K562 (cell line): ENCODE measurements at regions not wholly inside any gene's neighbourhood (a gene's known extent, or its start where the extent isn't known, plus 50 kb on each side); places are given as distances from the start of the nearest gene placed in this dataset.

ENCODE experiments used
- ATAC-seq: fragments of 200-7000 bp; cut with Tn5 transposase; 3 replicates; pipeline ENCODE4 v1.9.1; 2020; ENCODE audit warnings: moderate library complexity
- BruUV-seq: library from RNA; stranded (reverse); fragments of 400-500 nt; replicated peaks from 2 replicates; lab custom pipeline; 2021; lab: Mats Ljungman, UMichigan
- CTCF ChIA-PET: fragments of 300-600 bp; formaldehyde crosslinking; extraction: SDS; loops from one replicate; lab custom pipeline; 2021; ENCODE audit warnings: low intra/inter-chr PET ratio; lab: Yijun Ruan, JAX
- POLR2A ChIA-PET: fragments of 300-600, 350-650 bp; sonication (Branson Sonifier 250); formaldehyde crosslinking; extraction: SDS; loops from one replicate; lab custom pipeline; 2021; ENCODE audit warnings: antibody characterized with exemption, inconsistent platforms; lab: Yijun Ruan, JAX
- DNase-seq, 4 experiments: peaks; one replicate each; pipeline versions ENCODE4 v3.0.0 to v3.0.0-alpha.2; 2011 to 2018; ENCODE audit warnings: low spot score in 3 of 4, mixed read lengths in 3 of 4; ENCODE audit errors: extremely low read depth in 1 of 4
- FAIRE-seq: peaks from 2 replicates; lab custom pipeline; 2011; peaks lifted over from hg19 to GRCh38; lab: Jason Lieb, UNC
- H2AFZ ChIP-seq: 2 replicates; pipeline ENCODE4 v1.6.0; 2011; ENCODE audit warnings: low read depth, low read length, control low read depth, inconsistent platforms
- H3K27ac ChIP-seq: fragments of 200-600 bp; 3 replicates; pipeline ENCODE4 v1.8.0; 2011; ENCODE audit warnings: low read depth, mild to moderate bottlenecking, control low read depth, inconsistent platforms, low read length, moderate library complexity, mixed read lengths; ENCODE audit errors: extremely low read depth
- H3K27me3 ChIP-seq, 2 experiments: fragments of 300-600 bp in 1 of 2; 2 replicates in 1 of 2; 3 replicates in 1 of 2; pipeline versions ENCODE4 v1.6.0 to v1.8.0; 2011; ENCODE audit warnings: inconsistent platforms in 2 of 2, low read length in 2 of 2, mild to moderate bottlenecking in 1 of 2, mixed read lengths in 1 of 2, moderate library complexity in 1 of 2; ENCODE audit not compliant: control insufficient read depth in 2 of 2, insufficient read depth in 2 of 2
- H3K36me3 ChIP-seq: fragments of 300-600 bp; 3 replicates; pipeline ENCODE4 v1.8.0; 2011; ENCODE audit warnings: mild to moderate bottlenecking, low read length, inconsistent platforms; ENCODE audit not compliant: control insufficient read depth, insufficient read depth
- H3K4me1 ChIP-seq, 2 experiments: fragments of 200-600 bp in 1 of 2; replicated peaks in 1 of 2; 2 replicates in 1 of 2; 3 replicates in 1 of 2; pipeline versions ENCODE4 v1.5.1 to v1.8.0; 2011; ENCODE audit warnings: inconsistent platforms in 2 of 2, low read length in 2 of 2, mild to moderate bottlenecking in 1 of 2, mixed read lengths in 1 of 2, moderate library complexity in 1 of 2; ENCODE audit not compliant: control insufficient read depth in 2 of 2, insufficient read depth in 2 of 2
- H3K4me2 ChIP-seq: 2 replicates; pipeline ENCODE4 v1.6.1; 2011; ENCODE audit warnings: low read length, control low read depth, inconsistent platforms, mixed read lengths; ENCODE audit not compliant: insufficient read depth
- H3K4me3 ChIP-seq: fragments of 200-600 bp; sonication (generic), shearing (Covaris generic); 2 replicates; pipeline ENCODE4 v1.5.1; 2016; ENCODE audit warnings: control low read depth, inconsistent platforms
- H3K79me2 ChIP-seq: fragments of 200-600 bp; 3 replicates; pipeline ENCODE4 v1.8.0; 2011; ENCODE audit warnings: low read length, inconsistent platforms; ENCODE audit not compliant: control insufficient read depth, insufficient read depth
- H3K9ac ChIP-seq, 2 experiments: 2 replicates each; pipeline versions ENCODE4 v1.6.0 to v1.6.1; 2011; ENCODE audit warnings: low read depth in 2 of 2, low read length in 2 of 2, control low read depth in 1 of 2, inconsistent platforms in 1 of 2, mild to moderate bottlenecking in 1 of 2, mixed read lengths in 1 of 2; ENCODE audit not compliant: insufficient read depth in 1 of 2
- H3K9me1 ChIP-seq: one replicate; pipeline ENCODE4 v1.6.0; 2011; ENCODE audit warnings: inconsistent platforms, mild to moderate bottlenecking, low read length, moderate library complexity; ENCODE audit not compliant: control insufficient read depth, insufficient read depth
- H3K9me3 ChIP-seq: replicated peaks from 2 replicates; pipeline ENCODE4 v1.5.1; 2011; ENCODE audit warnings: low read depth, low read length, inconsistent platforms; ENCODE audit not compliant: control insufficient read depth, insufficient read depth
- H4K20me1 ChIP-seq: replicated peaks from 2 replicates; pipeline ENCODE4 v1.6.1; 2011; ENCODE audit warnings: low read length, inconsistent platforms, mixed read lengths; ENCODE audit not compliant: control insufficient read depth, insufficient read depth
- ZZZ3 ChIP-seq: fragments of 450-650 bp; IDR thresholded peaks from 2 replicates; pipeline ENCODE4 v1.6.1; 2016; ENCODE audit warnings: antibody characterized with exemption, mild to moderate bottlenecking, moderate library complexity
- WGBS: fragments of 100-300 bp; shearing (Covaris generic); methylation state at CpG from one replicate; pipeline ENCODE4 v1.1.6; 2016; ENCODE audit warnings: low coverage, mixed read lengths; ENCODE audit not compliant: insufficient coverage; ENCODE audit errors: missing lambda C conversion rate; 5-methylcytosine and 5-hydroxymethylcytosine counted together
- in situ Hi-C: fragments of 300-500 bp; cut with MboI; formaldehyde crosslinking; loops from 4 replicates; pipeline ENCODE4 v1.15.0; 2018; ENCODE audit warnings: inconsistent platforms, mixed read lengths
- intact Hi-C: fragments of 100-400 bp; cut with micrococcal nuclease; formaldehyde crosslinking; loops from 2 replicates; pipeline ENCODE4 v1.14.2; 2022
- TF ChIP-seq, protein P1 (sequence below), 2 experiments: fragments of 450-650 bp in 1 of 2; sonication (generic) in 1 of 2; formaldehyde crosslinking in 1 of 2; IDR thresholded peaks; 2 replicates each; pipeline versions ENCODE4 v1.7.1 to v1.9.0; 2016 to 2022; ENCODE audit warnings: inconsistent platforms in 1 of 2, mild to moderate bottlenecking in 1 of 2, missing genetic modification reagents in 1 of 2

DNA sequence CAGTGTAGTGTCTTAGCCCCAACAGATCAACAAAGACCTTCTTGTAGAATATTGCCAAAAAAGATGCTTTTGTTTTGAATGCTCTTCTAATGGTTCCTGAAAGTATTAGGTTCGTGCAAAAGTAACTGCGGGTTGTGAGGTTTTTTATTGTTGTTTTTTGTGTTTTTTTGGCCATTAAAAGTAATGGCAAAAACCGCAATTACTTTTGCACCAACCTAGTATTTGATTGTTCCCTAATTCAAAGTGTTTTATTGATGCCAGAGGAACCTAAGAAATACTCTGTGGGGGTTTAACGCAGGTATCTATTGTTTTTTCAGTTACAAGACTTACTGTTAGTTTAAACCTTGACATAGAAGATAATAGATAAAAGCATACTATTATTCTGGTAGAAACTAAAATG is 150.8 kb upstream of the DAAM1 start:
- H3K27me3 ChIP-seq: no peaks in the 10 kb centered on the region
- DNase-seq (no peak), ATAC-seq (no peak), FAIRE-seq (no peak)
- no peaks in the 10 kb centered on the region for H3K4me1 ChIP-seq
- no peak overlapping the region for H3K27ac ChIP-seq
- H3K4me2 ChIP-seq: no peak overlapping the region
- BruUV-seq: no TSS peak
- H3K9me3 ChIP-seq: no peaks in the 10 kb centered on the region
- H4K20me1 ChIP-seq: no peaks in the 10 kb centered on the region
- H3K36me3 ChIP-seq: no peaks in the 10 kb centered on the region
- H3K4me3 ChIP-seq: no peak overlapping the region
- in situ Hi-C loops: no loop called here
- no peaks in the 10 kb centered on the region for H3K79me2 ChIP-seq
- CTCF ChIA-PET: no interaction called here
- no peaks in the 10 kb centered on the region for H3K9me1 ChIP-seq
- 0% methylated on average over 4 of the region's 4 CpGs for WGBS
- POLR2A ChIA-PET: no interaction called here
- H3K9ac ChIP-seq: no peak overlapping the region
- no peak for TF ChIP-seq ZZZ3
- TF ChIP-seq, protein P1, sequence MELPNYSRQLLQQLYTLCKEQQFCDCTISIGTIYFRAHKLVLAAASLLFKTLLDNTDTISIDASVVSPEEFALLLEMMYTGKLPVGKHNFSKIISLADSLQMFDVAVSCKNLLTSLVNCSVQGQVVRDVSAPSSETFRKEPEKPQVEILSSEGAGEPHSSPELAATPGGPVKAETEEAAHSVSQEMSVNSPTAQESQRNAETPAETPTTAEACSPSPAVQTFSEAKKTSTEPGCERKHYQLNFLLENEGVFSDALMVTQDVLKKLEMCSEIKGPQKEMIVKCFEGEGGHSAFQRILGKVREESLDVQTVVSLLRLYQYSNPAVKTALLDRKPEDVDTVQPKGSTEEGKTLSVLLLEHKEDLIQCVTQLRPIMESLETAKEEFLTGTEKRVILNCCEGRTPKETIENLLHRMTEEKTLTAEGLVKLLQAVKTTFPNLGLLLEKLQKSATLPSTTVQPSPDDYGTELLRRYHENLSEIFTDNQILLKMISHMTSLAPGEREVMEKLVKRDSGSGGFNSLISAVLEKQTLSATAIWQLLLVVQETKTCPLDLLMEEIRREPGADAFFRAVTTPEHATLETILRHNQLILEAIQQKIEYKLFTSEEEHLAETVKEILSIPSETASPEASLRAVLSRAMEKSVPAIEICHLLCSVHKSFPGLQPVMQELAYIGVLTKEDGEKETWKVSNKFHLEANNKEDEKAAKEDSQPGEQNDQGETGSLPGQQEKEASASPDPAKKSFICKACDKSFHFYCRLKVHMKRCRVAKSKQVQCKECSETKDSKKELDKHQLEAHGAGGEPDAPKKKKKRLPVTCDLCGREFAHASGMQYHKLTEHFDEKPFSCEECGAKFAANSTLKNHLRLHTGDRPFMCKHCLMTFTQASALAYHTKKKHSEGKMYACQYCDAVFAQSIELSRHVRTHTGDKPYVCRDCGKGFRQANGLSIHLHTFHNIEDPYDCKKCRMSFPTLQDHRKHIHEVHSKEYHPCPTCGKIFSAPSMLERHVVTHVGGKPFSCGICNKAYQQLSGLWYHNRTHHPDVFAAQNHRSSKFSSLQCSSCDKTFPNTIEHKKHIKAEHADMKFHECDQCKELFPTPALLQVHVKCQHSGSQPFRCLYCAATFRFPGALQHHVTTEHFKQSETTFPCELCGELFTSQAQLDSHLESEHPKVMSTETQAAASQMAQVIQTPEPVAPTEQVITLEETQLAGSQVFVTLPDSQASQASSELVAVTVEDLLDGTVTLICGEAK (IDR thresholded peaks at IDR 0.05): 0 out of 2 replicates have a peak, but pooled peaks have one; percentile 39
- TF ChIP-seq, protein P1 (CRISPR knock-in tag; IDR thresholded peaks at IDR 0.05): no peak
- intact Hi-C loops: no loop called here
- no peak overlapping the region for H2AFZ ChIP-seq
